Trophoblast cell (in vitro differentiated cells and primary cell): ENCODE measurements at regions not wholly inside any gene's neighbourhood (a gene's known extent, or its start where the extent isn't known, plus 50 kb on each side); places are given as distances from the start of the nearest gene placed in this dataset.
"Not testable (repeated sequence)": the region's sequence is repeated elsewhere in the genome, so short reads cannot be mapped to it uniquely, and the experiment has no call there.

Source experiments
- DNase-seq, 2 donors: peaks; one replicate each; pipeline ENCODE4 v3.0.0-alpha.2; 2016
- H2AFZ ChIP-seq: 2 replicates; pipeline ENCODE4 v1.6.1; 2013; ENCODE audit warnings: low read length, moderate library complexity, mild to moderate bottlenecking; ENCODE audit not compliant: insufficient read depth, poor library complexity
- H2AK5ac ChIP-seq: 2 replicates; pipeline ENCODE4 v1.6.1; 2013; ENCODE audit warnings: mild to moderate bottlenecking, low read length
- H2BK120ac ChIP-seq: 2 replicates; pipeline ENCODE4 v1.6.1; 2013; ENCODE audit warnings: low read length, mild to moderate bottlenecking, moderate library complexity; ENCODE audit not compliant: insufficient read depth, poor library complexity
- H2BK12ac ChIP-seq: 2 replicates; pipeline ENCODE4 v1.6.1; 2013; ENCODE audit warnings: mild to moderate bottlenecking, low read length, moderate library complexity
- H2BK5ac ChIP-seq: 2 replicates; pipeline ENCODE4 v1.6.1; 2013; ENCODE audit warnings: low read length, low read depth, moderate library complexity, mild to moderate bottlenecking; ENCODE audit not compliant: poor library complexity
- H3K14ac ChIP-seq: 2 replicates; pipeline ENCODE4 v1.6.1; 2013; ENCODE audit warnings: mild to moderate bottlenecking, low read length
- H3K18ac ChIP-seq: 2 replicates; pipeline ENCODE4 v1.6.1; 2013; ENCODE audit warnings: mild to moderate bottlenecking, low read length
- H3K23ac ChIP-seq: 2 replicates; pipeline ENCODE4 v1.6.1; 2013; ENCODE audit warnings: low read length
- H3K27ac ChIP-seq: 2 replicates; pipeline ENCODE4 v1.5.1; 2013; ENCODE audit warnings: low read depth, mild to moderate bottlenecking, inconsistent platforms, low read length, moderate library complexity
- H3K27me3 ChIP-seq: 2 replicates; pipeline ENCODE4 v1.6.1; 2013; ENCODE audit warnings: inconsistent platforms, mild to moderate bottlenecking, low read length, moderate library complexity; ENCODE audit not compliant: insufficient read depth
- H3K36me3 ChIP-seq, 2 experiments: 1 replicate in 1 of 2; 2 replicates in 1 of 2; pipeline ENCODE4 v1.6.1; 2013; ENCODE audit warnings: low read length in 2 of 2, mild to moderate bottlenecking in 2 of 2, moderate library complexity in 1 of 2; ENCODE audit not compliant: insufficient read depth in 2 of 2, control insufficient read depth in 1 of 2
- H3K4ac ChIP-seq: 2 replicates; pipeline ENCODE4 v1.6.1; 2013; ENCODE audit warnings: low read depth, mild to moderate bottlenecking, low read length, moderate library complexity
- H3K4me1 ChIP-seq, 2 experiments: 1 replicate in 1 of 2; 2 replicates in 1 of 2; pipeline ENCODE4 v1.6.1; 2013; ENCODE audit warnings: low read length in 2 of 2, mild to moderate bottlenecking in 2 of 2, moderate library complexity in 1 of 2; ENCODE audit not compliant: insufficient read depth in 2 of 2, control insufficient read depth in 1 of 2
- H3K4me2 ChIP-seq: 2 replicates; pipeline ENCODE4 v1.6.1; 2013; ENCODE audit warnings: inconsistent platforms, mild to moderate bottlenecking, low read length, moderate library complexity
- H3K4me3 ChIP-seq: 2 replicates; pipeline ENCODE4 v1.5.1; 2013; ENCODE audit warnings: mild to moderate bottlenecking, low read depth, low read length, inconsistent platforms
- H3K79me1 ChIP-seq: one replicate; pipeline ENCODE4 v1.6.1; 2013; ENCODE audit warnings: low read length
- H3K79me2 ChIP-seq: 2 replicates; pipeline ENCODE4 v1.6.1; 2013; ENCODE audit warnings: low read length, mild to moderate bottlenecking; ENCODE audit not compliant: control insufficient read depth, insufficient read depth, poor library complexity
- H3K9ac ChIP-seq: 2 replicates; pipeline ENCODE4 v1.6.1; 2013; ENCODE audit warnings: mild to moderate bottlenecking, low read length
- H3K9me3 ChIP-seq: 2 replicates; pipeline ENCODE4 v1.6.1; 2013; ENCODE audit warnings: low read depth, mild to moderate bottlenecking, control low read depth, inconsistent platforms, low read length; ENCODE audit not compliant: insufficient read depth
- H4K12ac ChIP-seq: 2 replicates; pipeline ENCODE4 v1.6.1; 2013; ENCODE audit warnings: low read depth, mild to moderate bottlenecking, low read length, moderate library complexity
- H4K8ac ChIP-seq: 2 replicates; pipeline ENCODE4 v1.6.1; 2013; ENCODE audit warnings: low read depth, mild to moderate bottlenecking, low read length, moderate library complexity
- H4K91ac ChIP-seq: one replicate; pipeline ENCODE4 v1.6.1; 2013; ENCODE audit warnings: low read depth, mild to moderate bottlenecking, low read length, moderate library complexity
- WGBS: extraction: QIAGEN DNeasy Blood & Tissue Kit; methylation state at CpG from one replicate; pipeline ENCODE4 v1.1.7; 2013; ENCODE audit warnings: missing lambda C conversion rate; ENCODE audit not compliant: insufficient read length, insufficient coverage; ENCODE audit errors: extremely low coverage; 5-methylcytosine and 5-hydroxymethylcytosine counted together

GRCh38 chr6:65979120-65979519, 272.1 kb upstream of the EYS start:
- WGBS = no CpG with 5 or more reads among the region's 2 CpGs
- no peak overlapping the region for H2AK5ac ChIP-seq

GRCh38 chr6:65971252-65971651, 264.2 kb upstream of the EYS start:
- H4K91ac ChIP-seq, H3K79me1 ChIP-seq, H3K14ac ChIP-seq, H3K18ac ChIP-seq, H3K79me2 ChIP-seq, H3K4me3 ChIP-seq, H4K12ac ChIP-seq, H3K4me1 ChIP-seq, H2BK120ac ChIP-seq, H3K4ac ChIP-seq, H2AFZ ChIP-seq, H2BK5ac ChIP-seq, H3K27me3 ChIP-seq, H4K8ac ChIP-seq, H3K9ac ChIP-seq, H3K36me3 ChIP-seq, H2AK5ac ChIP-seq, H3K9me3 ChIP-seq, H3K23ac ChIP-seq, DNase-seq, H3K4me2 ChIP-seq, H3K27ac ChIP-seq, H2BK12ac ChIP-seq: not testable (repeated sequence)
- WGBS = no CpG with 5 or more reads among the region's 9 CpGs

More at GRCh38 chr6:65979120-65979519, 272.1 kb upstream of the EYS start:
- no peak overlapping the region for H3K14ac ChIP-seq
- H2BK5ac ChIP-seq = no peak overlapping the region
- H2AFZ ChIP-seq = no peak overlapping the region
- no peak overlapping the region for H4K12ac ChIP-seq
- H3K27me3 ChIP-seq = no peaks in the 10 kb centered on the region
- H3K9me3 ChIP-seq = no peaks in the 10 kb centered on the region
- no peak overlapping the region for H4K8ac ChIP-seq
- no peak overlapping the region for H2BK120ac ChIP-seq
- no peak overlapping the region for H3K4ac ChIP-seq
- no peak overlapping the region for H4K91ac ChIP-seq
- no peaks in the 10 kb centered on the region for H3K79me2 ChIP-seq
- no peak overlapping the region for H3K4me3 ChIP-seq
- H3K23ac ChIP-seq = no peak overlapping the region
- H3K27ac ChIP-seq = no peak overlapping the region
- no peaks in the 10 kb centered on the region for H3K36me3 ChIP-seq
- no peak overlapping the region for H3K4me2 ChIP-seq
- H3K4me1 ChIP-seq = no peaks in the 10 kb centered on the region
- no peak for DNase-seq
- no peak overlapping the region for H3K9ac ChIP-seq
- no peak overlapping the region for H3K18ac ChIP-seq
- no peaks in the 10 kb centered on the region for H3K79me1 ChIP-seq
- no peak overlapping the region for H2BK12ac ChIP-seq

GRCh38 chr6:65964261-65964660, 257.2 kb upstream of the EYS start:
- no peaks in the 10 kb centered on the region for H3K79me1 ChIP-seq
- no peak overlapping the region for H4K8ac ChIP-seq
- no peak overlapping the region for H3K4ac ChIP-seq
- no peak overlapping the region for H3K9ac ChIP-seq
- H3K9me3 ChIP-seq = no peaks in the 10 kb centered on the region
- H2BK120ac ChIP-seq = no peak overlapping the region
- H3K4me1 ChIP-seq = no peaks in the 10 kb centered on the region
- H3K36me3 ChIP-seq = no peaks in the 10 kb centered on the region
- H2BK12ac ChIP-seq = no peak overlapping the region
- no peak overlapping the region for H4K12ac ChIP-seq
- H3K23ac ChIP-seq = no peak overlapping the region
- no peak for DNase-seq
- no peak overlapping the region for H3K27ac ChIP-seq
- H4K91ac ChIP-seq = no peak overlapping the region
- no peak overlapping the region for H2AK5ac ChIP-seq
- H2AFZ ChIP-seq = no peak overlapping the region
- H3K27me3 ChIP-seq = no peaks in the 10 kb centered on the region
- H2BK5ac ChIP-seq = no peak overlapping the region
- no peak overlapping the region for H3K14ac ChIP-seq
- no peak overlapping the region for H3K18ac ChIP-seq
- H3K79me2 ChIP-seq = no peaks in the 10 kb centered on the region
- no peak overlapping the region for H3K4me3 ChIP-seq
- no peak overlapping the region for H3K4me2 ChIP-seq

- Histone ChIP-seq H4K91ac (no peak overlapping the region), H3K79me2 (no peaks in the 10 kb centered on the region), H4K8ac (no peak overlapping the region), H3K36me3 (no peaks in the 10 kb centered on the region), H3K9ac (no peak overlapping the region), H3K4me2 (no peak overlapping the region), H3K79me1 (no peaks in the 10 kb centered on the region), H3K4me3 (no peak overlapping the region), H4K12ac (no peak overlapping the region), H3K4me1 (no peaks in the 10 kb centered on the region), H2BK5ac (no peak overlapping the region), H3K9me3 (no peaks in the 10 kb centered on the region), H2BK12ac (no peak overlapping the region), H3K14ac (no peak overlapping the region), H2BK120ac (no peak overlapping the region), H3K23ac (no peak overlapping the region), H3K27me3 (no peaks in the 10 kb centered on the region), H3K27ac (no peak overlapping the region), H2AFZ (no peak overlapping the region), H3K18ac (no peak overlapping the region), H2AK5ac (no peak overlapping the region), H3K4ac (no peak overlapping the region)
- WGBS = no CpG with 5 or more reads among the region's 3 CpGs
- DNase-seq = no peak
Observed at GRCh38 chr6:65955034-65955433, 248.0 kb upstream of the EYS start.
